Inflammatory macrophage treated with lipopolysaccharide for 1 hour (primary cell): ENCODE measurements at regions not wholly inside any gene's neighbourhood (a gene's known extent, or its start where the extent isn't known, plus 50 kb on each side); places are given as distances from the start of the nearest gene placed in this dataset.
A peak's percentile ranks its signal among the peaks of the same experiment; 100 is the strongest.
"Not testable (repeated sequence)": the region's sequence is repeated elsewhere in the genome, so short reads cannot be mapped to it uniquely, and the experiment has no call there.

Experiments
- DNase-seq, 2 donors: peaks; one replicate each; pipeline ENCODE4 v3.0.0-alpha.2; 2020 to 2022

DNA sequence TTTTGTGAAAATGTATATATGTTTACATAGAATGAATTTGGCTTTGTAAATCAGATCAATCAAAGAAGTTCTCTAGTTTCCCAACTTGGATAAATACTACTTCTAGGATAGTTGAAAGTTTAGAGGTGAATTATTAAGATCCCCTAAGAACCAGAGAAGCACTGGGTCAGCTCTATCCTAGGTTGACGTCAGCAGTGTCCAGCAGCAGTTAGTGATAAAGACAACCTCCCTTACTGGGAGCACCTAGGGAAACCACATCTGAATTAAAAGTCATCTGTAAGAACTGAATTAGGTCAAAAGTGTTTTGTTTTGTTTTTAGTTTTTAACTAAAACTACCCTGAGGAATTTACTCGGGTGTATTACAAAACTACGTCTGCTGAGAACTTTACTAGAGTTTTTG is 178.0 kb downstream of the POLR1F start:
- DNase-seq: no peak

DNA sequence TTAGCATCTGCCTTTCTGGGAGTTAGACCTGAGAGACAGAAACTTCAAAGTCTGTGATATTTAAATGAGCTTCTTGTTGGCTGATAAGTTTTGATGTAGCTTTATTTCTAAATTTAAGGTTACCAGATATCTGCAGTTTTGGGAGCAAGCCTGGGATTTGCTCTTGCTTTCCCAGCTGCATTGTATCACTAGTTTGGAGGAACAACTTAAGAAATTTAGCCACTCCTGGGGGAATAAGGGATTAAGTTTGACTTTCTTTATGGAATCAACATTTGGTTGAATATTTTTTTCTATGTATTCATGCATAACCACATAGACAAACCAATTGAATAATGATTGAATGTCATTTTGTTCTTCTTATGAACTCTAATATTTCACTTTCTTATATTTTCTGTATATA is 178.6 kb downstream of the POLR1F start:
- DNase-seq: no peak

DNA sequence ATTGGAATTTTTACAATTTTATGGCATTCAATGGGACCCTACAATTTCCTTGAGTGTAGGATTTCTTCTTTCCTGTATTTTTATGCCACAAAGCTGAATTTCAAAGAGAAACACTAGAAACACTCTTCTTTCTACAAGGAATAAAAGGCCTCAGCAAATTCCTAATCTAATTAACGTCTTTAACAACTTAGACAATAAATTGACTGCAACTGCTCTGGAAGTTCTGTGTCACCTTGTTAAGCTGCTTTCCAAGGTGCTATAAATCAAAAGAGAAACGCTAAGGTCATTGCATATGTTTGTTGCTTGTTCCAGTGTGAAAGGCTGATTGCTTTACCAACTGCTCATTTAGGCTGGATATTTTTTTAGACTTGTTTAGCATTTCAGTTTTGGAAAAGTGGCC is 182.2 kb downstream of the POLR1F start:
- DNase-seq: no peak

DNA sequence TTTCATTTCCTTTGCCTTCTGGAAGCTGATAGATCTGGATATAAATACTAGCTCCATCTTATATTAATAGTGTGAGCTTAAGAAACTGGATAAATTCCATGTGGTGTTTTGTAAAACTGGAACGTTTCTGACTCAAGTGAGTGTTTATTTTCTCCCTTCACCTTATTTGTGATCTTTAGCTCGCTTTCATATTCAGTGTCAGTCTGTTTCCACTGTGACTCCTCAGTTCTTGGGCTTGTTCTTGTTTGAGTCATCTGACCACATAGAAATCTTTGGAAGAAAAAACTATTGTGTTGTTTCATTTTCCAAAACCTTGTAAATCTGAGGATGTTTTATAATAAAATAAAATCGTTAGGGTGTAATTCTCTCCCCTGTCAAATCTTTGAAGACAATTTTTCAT is 186.4 kb downstream of the POLR1F start:
- no peak for DNase-seq

DNA sequence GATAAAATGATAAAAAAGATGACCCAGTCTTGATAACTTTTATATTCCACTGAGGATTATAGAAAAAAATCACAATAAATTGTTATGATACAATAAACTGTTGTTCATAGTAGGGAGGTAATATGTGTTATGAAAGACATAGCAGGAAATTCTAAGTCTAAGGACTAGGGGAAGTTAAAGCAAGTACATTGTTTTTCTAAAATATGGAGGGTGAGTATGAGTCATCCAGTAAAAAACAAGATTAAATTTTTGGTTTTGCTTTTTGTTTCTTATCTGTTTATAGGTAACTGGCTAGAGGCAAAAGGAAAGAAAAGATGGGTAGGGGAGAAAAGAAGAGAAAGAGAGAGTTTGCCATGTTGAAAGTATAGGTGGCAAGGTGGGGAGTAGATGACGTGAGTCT is 188.4 kb downstream of the POLR1F start:
- DNase-seq: no peak

DNA sequence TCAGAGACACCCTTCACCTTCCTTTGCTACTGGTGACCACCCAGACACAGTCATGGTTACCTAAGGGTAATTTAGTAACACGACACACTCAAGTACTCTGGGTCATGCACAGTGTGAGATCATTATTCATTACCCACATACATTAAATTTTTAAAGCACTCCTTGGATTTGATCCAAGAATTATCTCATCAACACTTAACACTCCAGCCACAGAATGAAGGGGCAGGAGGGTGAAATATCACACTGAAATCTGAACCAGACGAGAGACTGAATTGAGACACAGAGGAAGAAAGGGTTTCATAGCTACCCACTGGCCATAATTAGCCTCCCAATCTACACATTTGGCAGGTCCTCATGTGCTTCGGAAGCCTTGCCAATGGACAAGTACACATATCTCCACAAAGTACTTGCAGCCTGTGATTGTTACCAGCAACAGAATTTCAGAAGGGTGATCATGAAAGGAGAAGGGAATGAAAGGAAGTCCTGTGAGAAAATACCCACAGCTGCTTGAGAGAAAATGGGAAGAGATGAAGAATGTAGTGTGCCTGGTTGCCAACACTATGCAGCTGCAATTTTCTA is 189.3 kb downstream of the POLR1F start:
- no peak for DNase-seq

DNA sequence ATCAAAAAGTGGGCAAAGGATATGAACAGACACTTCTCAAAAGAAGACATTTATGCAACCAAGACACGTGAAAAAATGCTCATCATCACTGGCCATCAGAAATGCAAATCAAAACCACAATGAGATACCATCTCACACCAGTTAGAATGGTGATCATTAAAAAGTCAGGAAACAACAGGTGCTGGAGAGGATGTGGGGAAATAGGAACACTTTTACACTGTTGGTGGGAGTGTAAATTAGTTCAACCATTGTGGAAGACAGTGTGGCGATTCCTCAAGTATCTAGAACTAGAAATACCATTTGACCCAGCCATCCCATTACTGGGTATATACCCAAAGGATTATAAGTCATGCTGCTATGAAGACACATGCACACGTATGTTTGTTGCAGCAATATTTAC is 191.3 kb downstream of the POLR1F start:
- not testable (repeated sequence) for DNase-seq

DNA sequence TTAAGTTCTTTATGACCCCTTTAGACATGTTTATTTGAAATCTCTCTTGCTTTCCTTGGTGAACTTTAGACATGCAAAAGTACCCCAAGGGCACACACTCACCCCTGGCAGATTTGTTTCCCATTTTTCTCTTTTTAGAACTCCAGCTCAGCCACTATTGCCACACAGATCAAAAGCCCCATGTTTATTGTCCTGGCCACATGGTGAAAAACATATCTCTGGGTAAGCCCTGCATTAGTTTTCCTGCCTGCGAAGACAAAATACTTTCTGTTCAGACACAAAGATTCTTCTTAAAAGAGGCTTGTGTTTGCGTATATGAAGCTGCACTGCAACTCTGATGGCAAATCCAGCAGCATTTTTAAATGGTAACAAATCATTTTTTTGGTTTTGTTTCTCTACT is 200.0 kb downstream of the POLR1F start:
- DNase-seq: no peak

DNA sequence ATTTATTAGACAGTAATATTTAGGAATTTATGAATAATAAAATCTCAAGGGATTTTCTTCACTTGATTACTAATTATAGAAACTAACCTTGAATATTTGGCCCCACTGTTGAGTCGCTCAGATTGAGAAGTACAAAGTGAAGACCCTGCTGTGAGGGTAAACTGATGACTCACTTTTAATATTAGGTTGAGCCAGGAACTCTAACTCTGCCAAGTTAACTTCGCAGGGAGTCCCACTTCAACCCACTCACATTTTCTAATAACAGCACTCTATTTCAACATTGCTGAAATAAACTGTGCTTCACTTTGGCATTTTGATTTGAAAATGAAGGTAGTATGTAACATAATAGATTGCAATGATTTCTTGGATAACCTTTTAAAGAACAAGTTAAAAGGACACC is 200.7 kb downstream of the POLR1F start:
- DNase-seq: no peak

DNA sequence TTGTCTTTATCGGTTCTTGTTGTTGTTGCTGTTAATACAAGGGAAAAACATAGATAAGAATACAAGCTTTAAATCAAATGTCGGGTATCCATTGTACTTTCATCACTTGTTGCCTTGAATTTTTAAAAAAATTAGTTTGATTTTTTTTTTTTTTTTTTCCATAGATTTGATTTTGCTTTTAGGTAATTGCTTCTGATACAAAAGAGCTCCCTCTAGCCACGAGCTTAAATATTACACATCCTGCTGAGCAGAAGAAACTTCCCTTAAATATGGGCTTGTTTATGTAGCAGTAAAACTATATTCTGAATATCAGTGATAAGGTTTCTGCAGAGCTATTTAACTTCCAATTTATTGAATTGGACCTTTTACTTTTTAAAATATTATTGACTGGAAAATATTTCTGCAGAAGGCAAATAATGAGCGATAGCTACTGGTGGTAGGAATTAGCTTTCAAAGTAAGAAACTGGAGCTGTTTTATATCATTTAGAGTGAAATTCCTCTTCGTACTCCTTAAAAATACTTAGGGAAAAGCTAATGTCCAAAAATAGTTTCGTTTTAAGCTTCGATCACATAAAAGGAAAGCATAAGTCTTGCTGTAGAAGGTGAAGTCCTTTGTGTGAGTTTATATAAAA is 216.9 kb downstream of the POLR1F start:
- peak; percentile 13 to 40 for DNase-seq

DNA sequence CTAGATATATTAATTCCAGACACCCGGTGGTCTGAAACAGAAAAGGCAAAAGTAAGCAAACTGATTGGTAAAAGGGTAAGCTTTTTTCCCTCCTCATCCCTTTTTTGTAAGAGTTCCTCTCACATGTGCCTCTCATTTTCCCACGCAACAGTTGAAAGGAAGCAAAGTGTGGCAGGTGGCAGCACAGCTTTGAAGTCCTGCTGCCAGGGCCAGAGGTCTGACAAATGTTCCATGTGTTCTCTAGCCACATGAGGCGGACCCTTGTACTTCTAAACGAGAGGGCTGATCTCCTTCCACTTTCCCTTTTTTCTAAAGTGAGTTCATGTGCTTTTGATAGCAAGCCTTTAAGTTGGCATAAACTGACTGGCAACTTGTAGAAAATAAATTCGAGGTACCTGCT is 217.5 kb downstream of the POLR1F start:
- no peak for DNase-seq

DNA sequence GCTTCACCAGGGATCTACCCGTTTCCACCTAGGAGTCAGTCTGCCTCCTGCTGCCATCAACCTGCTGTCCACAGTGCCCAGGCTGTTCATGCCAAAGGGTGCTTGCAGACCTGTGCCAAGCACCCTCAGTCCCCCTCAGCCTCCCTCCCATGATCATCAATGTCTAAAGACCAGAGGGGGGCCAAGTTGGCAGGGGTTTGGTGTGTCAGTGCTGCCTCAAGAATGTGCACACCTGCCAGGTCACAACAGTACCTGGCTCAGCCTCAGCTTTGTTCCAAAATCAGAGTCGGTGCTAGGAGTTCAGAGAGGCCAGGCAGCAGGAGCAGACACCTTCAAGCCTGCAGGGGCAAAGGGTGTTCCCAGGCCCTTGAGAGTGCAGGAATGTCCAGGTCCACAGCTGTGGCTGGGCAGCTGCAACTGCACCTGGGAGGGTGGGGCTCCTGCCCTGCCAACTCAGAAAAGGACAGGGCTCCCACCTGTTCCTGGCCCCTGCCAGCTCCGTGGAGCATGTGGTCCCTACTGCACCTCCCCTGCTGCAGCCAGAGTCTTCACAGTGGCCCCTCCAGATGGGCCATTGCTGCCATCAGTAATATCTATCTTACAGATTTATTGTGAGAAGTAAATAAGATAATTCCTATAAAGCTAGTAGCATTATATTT is 219.5 kb downstream of the POLR1F start:
- no peak for DNase-seq

DNA sequence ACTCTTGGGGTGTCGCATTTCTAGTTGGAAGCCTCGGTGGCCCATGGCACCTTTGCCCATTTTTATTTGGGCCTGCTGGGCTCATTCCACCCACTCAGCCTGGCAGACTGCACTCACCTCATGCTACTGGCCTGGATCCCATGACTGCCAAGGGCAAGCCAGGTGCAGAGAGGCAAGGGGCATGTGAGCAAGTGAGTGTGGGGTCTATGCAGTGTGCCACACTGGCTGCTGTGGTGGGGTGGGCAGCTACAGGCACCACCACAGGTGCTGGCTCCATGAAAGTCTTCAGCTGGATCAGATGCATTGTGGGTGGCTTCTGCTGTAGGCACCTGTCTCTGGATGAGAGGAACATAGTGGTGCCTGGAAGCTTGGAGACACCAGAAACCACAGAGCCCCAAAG is 220.8 kb downstream of the POLR1F start:
- DNase-seq: no peak

DNA sequence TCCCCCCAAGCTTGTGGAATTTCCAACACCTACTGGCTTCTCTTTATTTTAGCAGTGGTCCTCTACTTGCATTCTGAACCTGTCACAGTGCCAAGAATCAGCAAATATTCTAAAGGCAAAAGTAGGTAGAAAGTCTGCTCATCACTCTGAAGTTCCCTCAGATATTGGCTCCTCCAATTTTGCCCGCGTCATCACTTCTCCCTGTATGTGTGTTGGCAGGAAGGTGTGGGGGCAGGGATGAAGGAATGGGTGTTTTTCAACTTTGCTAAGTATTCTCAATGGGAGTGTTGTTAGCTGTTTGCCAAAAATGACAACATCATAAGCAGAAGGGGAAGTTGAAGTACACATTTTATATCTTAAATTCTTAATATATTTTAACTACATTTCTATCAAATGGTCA is 226.2 kb downstream of the POLR1F start:
- DNase-seq: no peak

DNA sequence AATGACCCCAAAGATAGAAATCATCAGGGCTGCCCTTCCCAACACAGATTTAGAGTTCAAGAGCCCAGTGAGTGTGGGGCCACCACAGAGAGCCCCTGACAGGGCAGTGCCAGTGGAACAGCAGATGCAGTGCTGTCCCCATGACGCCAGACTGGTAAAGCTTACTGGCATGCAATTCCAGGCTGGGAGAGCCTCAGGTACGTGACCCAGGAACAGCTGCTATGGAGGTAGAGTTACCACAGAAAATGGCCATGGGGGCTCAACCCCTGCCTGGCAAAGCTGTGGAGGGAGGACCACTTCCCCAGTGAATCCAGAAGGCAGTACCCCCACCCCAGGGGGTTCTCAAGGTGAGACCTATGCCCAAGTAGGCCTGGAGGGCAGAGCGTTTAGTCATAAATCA is 228.5 kb downstream of the POLR1F start:
- DNase-seq: no peak

DNA sequence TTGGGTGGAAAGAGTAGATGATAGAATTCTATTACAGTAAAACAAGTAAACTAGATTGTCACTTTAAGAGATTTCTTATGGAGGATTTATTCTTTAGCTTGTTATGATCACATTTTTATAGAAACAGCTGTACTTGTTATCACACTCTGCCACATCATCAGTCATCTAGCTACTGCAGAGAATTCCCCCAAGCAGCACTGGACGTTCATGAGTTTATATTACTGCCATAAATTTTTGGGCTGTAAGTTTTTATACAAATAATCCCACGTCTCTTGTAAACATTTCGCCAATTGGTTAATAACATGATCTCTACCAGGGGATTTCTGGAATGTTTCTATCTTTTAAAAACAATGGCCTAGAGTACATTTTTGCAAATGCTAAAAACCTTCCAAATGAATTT is 238.8 kb downstream of the POLR1F start:
- no peak for DNase-seq

DNA sequence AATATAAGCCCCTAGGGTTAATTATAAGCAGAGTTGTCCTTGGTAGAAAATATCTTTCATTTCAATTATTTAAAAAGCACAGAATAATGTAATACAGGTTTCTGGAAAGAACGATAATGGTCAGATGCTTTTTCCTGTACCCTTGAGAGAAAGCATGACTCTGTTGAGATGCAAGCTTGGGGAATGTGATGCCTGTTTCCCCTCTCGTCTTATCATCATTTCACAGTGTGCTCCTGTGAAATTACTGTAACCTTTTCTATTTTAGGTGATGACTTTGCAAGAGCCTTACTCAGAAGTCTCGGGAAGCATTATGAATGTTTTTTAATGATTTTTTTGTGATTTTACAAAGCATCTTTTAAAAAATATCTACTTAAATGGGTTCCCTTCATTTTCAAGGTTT is 243.0 kb downstream of the POLR1F start:
- DNase-seq: no peak

DNA sequence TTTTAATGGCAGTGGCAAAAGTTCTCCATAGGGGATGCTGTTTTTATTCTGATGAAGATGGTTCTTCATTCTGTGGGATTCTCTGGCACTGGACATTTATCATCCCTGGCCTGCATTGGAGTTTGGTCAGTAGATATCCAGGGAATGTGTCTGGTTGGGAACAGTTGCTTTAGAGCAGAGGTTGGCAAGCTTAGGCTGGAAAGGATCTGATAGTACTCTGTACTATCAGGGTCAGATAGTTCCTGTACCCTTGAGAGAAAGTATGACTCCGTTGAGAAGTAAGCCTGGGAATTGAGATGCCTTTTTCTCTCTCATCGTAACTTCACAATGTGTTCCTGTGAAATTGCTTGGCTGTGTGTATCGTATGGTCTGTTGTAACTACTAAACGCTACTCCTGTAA is 244.1 kb downstream of the POLR1F start:
- DNase-seq: no peak

DNA sequence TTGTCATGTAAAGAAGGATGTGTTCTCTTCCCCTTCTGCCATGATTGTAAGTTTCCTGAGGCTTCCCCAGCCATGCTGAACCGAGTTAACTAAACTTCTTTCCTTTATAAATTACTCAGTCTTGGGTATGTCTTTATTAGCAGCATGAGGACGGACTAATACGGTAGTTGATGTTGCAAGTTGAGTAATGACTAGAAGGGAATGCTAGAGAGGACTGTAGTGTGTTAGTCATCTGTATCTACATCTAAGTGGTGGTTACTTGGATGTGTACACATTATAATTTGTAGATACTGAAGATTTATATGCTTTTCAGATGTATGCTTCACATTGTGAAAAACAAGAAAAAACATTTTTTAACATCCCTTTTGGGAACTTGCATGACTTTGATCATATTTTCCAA is 244.6 kb downstream of the POLR1F start:
- DNase-seq: no peak

DNA sequence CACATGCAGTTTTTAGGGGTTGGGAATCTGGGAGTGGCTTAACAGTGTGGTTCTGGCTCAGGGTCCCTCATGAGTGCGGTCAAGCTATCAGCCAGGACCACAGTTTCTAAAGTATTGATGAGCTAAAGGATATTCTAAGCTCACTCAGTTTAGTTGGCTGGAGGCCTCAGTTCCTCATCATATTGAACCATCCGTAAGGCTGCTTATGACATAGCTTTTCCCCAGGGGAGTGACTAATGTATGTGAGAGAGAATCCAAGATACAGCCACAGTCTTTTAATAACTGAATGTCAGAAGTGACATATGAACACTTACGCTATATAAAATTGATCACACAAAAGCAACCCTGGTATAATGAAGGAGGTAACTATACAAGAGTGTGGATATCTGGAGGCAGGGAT is 245.3 kb downstream of the POLR1F start:
- DNase-seq: no peak

DNA sequence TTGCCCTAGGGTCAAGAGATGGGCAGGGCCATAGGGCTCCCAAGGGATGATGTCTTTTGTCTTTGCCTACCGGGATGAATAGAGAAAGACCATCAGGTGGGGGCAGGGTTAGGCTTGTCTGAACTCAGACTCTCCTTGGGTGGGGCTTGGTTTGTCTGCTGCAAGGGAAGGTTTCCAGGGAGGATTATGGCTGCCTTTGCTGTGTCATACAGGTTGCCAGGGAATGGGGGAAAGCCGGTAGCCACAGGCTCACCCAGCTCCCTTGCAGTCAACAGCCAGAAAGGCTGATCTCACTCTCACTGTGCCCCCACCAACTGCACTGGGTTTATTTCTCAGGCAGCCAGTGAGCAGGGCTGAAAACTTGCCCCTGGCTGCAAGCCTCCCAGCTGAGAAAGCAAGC is 253.2 kb downstream of the POLR1F start:
- no peak for DNase-seq

DNA sequence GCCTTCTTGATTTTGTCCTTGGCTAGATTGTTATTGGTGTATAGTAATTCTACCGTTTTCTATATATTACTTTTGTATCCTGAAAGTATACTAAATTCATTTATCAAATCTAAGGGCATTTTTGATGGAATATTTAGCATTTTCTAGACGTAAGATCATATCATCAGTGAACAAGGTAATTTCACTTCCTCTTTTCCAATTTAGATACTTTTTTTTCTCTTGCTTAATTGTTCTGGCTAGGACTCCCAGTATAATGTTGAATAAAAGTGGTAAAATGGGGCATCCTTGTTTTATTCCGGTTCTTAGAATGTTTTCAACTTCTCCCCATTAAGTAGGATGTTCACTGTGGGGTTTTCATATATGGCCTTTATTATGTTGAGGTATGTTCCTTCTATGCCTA is 260.7 kb downstream of the POLR1F start:
- no peak for DNase-seq

DNA sequence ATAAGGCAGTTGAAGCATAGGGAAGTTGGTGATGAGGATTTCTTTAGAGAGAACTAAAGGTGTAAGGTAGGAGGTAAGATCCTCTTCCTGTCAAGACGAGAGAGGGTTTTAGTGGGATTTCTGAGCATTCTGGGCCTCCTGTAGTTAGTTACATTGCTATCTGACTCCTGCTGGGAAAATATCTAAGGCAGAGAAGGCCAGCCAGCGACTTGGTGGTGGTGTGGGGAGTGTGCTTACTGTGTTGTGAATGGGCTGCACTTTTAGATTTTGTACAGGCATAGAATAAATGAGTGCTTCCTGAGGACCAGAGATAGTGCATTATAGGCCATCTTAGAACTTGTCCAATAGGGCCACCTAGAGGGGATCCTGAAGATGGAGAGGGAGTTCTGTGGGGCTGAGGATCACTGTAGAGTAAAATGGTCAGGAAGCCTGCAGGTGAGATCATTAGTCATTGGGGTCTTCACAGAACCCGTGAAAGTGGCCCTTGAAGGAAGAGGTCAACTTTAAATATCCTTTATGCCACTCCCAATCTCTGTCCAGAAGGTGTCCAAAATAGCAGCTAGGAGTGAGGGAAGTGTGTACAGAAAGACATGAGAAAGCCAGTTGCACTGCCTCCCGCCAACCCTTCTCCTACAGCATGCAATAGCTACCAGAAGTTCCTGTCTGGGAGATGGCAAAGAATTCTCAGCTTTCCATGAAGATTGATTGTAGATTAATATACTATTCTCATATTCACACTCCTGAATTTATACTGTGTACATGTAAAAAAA is 266.6 kb downstream of the POLR1F start:
- DNase-seq: peak; percentile 5 to 25

DNA sequence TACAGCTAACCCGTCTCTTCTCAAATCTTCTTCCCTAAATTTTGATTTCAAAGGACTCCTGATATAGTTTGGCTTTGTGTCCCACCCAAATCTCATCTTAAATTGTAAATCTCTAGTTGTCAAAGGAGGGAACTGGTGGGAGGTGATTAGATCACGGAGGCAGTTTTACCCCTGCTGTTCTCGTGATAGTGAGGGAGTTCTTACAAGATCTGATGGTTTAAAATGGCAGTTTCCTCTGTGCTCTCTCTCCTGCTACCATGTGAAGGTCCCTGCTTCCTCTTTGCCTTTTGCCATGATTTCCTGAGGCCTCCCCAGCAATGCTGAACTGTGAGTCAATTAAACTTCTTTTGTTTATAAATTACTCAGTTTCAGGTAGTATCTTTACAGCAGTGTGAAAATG is 269.3 kb downstream of the POLR1F start:
- DNase-seq: peak; percentile 11 to 25
